HG03280 (cell line): ENCODE measurements at regions not wholly inside any gene's neighbourhood (a gene's known extent, or its start where the extent isn't known, plus 50 kb on each side); places are given as distances from the start of the nearest gene placed in this dataset.
"Not testable (repeated sequence)": the region's sequence is repeated elsewhere in the genome, so short reads cannot be mapped to it uniquely, and the experiment has no call there.

ENCODE experiments used
- ATAC-seq: cut with Tn5 transposase; IDR thresholded peaks from one replicate; pipeline ENCODE4 v1.9.1; 2021; ENCODE audit warnings: mild to moderate bottlenecking, moderate library complexity; ENCODE audit not compliant: unreplicated experiment

- no peak for ATAC-seq
These were observed 130.0 kb upstream of the SYNCRIP start for GRCh38 chr6:85772641-85773040.

GRCh38 chr6:85771925-85772430 is 129.3 kb upstream of the SYNCRIP start:
- ATAC-seq, result no peak

GRCh38 chr6:85771455-85771854 is 128.8 kb upstream of the SYNCRIP start:
- no peak for ATAC-seq

GRCh38 chr6:85764844-85765243 is 122.2 kb upstream of the SYNCRIP start:
- ATAC-seq, result no peak

- no peak for ATAC-seq
These were observed 114.3 kb upstream of the SYNCRIP start for GRCh38 chr6:85756982-85757381.

- no peak for ATAC-seq
These were observed 112.2 kb upstream of the SYNCRIP start for GRCh38 chr6:85754894-85755293.

- ATAC-seq, result no peak
These were observed 109.9 kb upstream of the SYNCRIP start for GRCh38 chr6:85752602-85753001.

- ATAC-seq, result no peak
These were observed 108.8 kb upstream of the SYNCRIP start for GRCh38 chr6:85751374-85752055.

- not testable (repeated sequence) for ATAC-seq
These were observed 107.5 kb upstream of the SYNCRIP start for GRCh38 chr6:85750146-85750545.

GRCh38 chr6:85749236-85749635 is 106.5 kb upstream of the SYNCRIP start:
- ATAC-seq, result no peak

GRCh38 chr6:85747666-85748065 is 105.0 kb upstream of the SYNCRIP start:
- ATAC-seq, result no peak

- no peak for ATAC-seq
These were observed 104.4 kb upstream of the SYNCRIP start for GRCh38 chr6:85747093-85747492.

GRCh38 chr6:85744433-85744970 is 101.8 kb upstream of the SYNCRIP start:
- ATAC-seq, result no peak

- ATAC-seq, result no peak
These were observed 83.5 kb upstream of the SYNCRIP start for GRCh38 chr6:85726206-85726605.

- ATAC-seq, result no peak
These were observed 73.1 kb upstream of the SYNCRIP start for GRCh38 chr6:85715797-85716196.

- no peak for ATAC-seq
These were observed 72.3 kb upstream of the SYNCRIP start for GRCh38 chr6:85714893-85715530.

- no peak for ATAC-seq
These were observed 69.7 kb upstream of the SYNCRIP start for GRCh38 chr6:85712346-85712745.

- not testable (repeated sequence) for ATAC-seq
These were observed 64.9 kb upstream of the SYNCRIP start for GRCh38 chr6:85707515-85708145.

- no peak for ATAC-seq
These were observed 63.6 kb upstream of the SYNCRIP start for GRCh38 chr6:85706272-85706671.

- ATAC-seq, result no peak
These were observed 62.5 kb upstream of the SYNCRIP start for GRCh38 chr6:85705220-85705619.

- ATAC-seq, result no peak
These were observed 60.7 kb upstream of the SYNCRIP start for GRCh38 chr6:85703406-85703805.
